22Rv1 (cell line): ENCODE measurements at regions not wholly inside any gene's neighbourhood (a gene's known extent, or its start where the extent isn't known, plus 50 kb on each side); places are given as distances from the start of the nearest gene placed in this dataset.

Experiments used
- CTCF ChIP-seq: fragments of 450-650 bp; IDR thresholded peaks from 2 replicates; pipeline ENCODE4 v1.5.1; 2017; ENCODE audit warnings: mild to moderate bottlenecking
- ZFX ChIP-seq: fragments of 450-650 bp; IDR thresholded peaks from 2 replicates; pipeline ENCODE4 v1.6.1; 2017; ENCODE audit warnings: antibody characterized with exemption, borderline replicate concordance

GRCh38 chr12:30466093-30466585 is 229.5 kb downstream of the IPO8 start:
- no peak for TF ChIP-seq CTCF
- no peak for TF ChIP-seq ZFX
